OCI-LY7 (cell line): ENCODE measurements at regions not wholly inside any gene's neighbourhood (a gene's known extent, or its start where the extent isn't known, plus 50 kb on each side); places are given as distances from the start of the nearest gene placed in this dataset.

Experiments
- EZH2phosphoT487 ChIP-seq: fragments of 200-600 bp; sonication (generic); IDR thresholded peaks from 2 replicates; pipeline ENCODE4 v1.6.1; 2018; ENCODE audit warnings: low read depth, borderline replicate concordance, mild to moderate bottlenecking, mixed run types, antibody characterized with exemption, low read length, moderate library complexity, mixed read lengths
- TF ChIP-seq, protein P1 (sequence below): fragments of 200-600 bp; sonication (generic); conservative IDR thresholded peaks from 2 replicates; pipeline ENCODE4 v1.5.1; 2014; ENCODE audit warnings: mild to moderate bottlenecking, antibody characterized with exemption, low read length, moderate library complexity, mixed read lengths

DNA sequence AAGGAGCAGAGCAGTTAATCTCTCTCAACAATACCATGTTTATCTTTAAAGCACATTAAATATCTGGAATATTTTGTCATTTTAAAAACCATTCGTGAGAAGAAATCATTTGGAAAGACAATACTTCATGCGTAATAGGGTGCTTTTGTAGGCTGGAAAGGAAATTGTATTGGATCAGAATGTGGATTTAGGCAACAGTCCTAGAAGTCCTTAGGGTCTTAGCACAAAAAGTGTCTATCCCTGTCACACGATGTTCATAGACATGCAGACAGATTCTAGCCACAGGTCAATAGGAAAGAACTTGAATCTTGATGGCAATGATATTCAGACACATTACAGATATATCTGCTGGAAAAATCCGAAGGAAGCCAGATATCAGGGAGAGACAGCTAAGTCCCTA lies 156.0 kb downstream of the KCTD12 start:
- TF ChIP-seq, protein P1, sequence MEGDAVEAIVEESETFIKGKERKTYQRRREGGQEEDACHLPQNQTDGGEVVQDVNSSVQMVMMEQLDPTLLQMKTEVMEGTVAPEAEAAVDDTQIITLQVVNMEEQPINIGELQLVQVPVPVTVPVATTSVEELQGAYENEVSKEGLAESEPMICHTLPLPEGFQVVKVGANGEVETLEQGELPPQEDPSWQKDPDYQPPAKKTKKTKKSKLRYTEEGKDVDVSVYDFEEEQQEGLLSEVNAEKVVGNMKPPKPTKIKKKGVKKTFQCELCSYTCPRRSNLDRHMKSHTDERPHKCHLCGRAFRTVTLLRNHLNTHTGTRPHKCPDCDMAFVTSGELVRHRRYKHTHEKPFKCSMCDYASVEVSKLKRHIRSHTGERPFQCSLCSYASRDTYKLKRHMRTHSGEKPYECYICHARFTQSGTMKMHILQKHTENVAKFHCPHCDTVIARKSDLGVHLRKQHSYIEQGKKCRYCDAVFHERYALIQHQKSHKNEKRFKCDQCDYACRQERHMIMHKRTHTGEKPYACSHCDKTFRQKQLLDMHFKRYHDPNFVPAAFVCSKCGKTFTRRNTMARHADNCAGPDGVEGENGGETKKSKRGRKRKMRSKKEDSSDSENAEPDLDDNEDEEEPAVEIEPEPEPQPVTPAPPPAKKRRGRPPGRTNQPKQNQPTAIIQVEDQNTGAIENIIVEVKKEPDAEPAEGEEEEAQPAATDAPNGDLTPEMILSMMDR: no peak
- TF ChIP-seq EZH2phosphoT487: no peak
